ENCODE measurements at regions not wholly inside any gene's neighbourhood (a gene's known extent, or its start where the extent isn't known, plus 50 kb on each side); places are given as distances from the start of the nearest gene placed in this dataset.

DNA sequence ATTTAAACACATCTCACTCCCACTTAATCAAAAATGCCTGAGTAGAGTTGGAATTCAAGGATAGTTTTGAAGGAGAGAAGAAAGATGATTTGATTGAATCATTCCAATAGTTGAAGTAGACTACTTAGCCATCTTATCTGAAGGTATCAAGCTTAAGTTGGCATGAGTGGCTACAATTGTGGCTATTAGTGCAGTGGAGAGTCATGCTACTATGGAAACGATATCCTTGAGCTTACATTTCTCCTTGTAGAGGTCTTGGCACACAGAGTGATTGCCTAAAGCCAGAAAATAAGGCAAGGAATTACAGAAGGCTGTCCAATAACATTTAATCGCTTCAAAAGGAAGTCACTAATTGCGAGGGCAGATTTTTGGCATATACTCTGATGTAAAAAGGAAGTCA lies 1022.7 kb downstream of the IGSF11 start:
- DNase-seq = no peak

DNA sequence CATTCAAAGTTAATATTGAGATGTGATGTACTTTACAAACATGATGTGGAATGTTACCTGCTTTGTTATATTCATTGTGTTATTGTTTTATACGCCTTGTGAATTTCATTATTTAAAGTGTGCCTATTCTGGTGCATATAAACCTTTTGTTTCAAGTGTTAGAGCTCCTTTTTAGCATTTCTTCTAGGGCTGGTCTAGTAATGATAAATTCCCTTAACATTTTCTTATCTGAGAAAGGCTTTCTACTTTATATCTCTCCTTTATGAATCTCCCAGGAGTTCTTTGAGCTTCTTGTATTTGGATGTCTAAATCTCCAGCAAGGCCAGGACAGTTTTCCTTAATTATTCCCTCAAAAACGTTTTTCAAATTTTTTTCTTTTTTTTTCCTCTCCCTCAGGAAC lies 1005.6 kb downstream of the IGSF11 start:
- no peak for DNase-seq

DNA sequence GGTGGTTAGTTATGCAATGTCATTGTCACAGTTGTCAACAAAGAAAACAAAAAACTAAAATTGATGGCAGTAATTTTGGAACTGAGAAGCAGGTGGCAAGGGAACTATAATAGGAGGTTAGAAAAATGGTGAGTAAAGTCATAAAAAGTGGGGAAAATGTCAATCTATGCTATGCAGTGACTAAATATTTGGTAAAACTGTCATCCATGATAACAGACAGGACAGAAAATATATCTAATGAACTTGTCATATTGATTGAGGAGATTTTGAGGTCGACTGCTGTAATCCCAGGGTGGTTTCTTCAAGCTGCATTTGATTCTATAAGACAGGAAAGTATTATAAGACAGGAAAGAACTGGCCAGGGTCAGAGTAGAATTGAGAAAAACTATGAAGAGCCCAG lies 998.4 kb downstream of the IGSF11 start:
- DNase-seq = no peak

DNA sequence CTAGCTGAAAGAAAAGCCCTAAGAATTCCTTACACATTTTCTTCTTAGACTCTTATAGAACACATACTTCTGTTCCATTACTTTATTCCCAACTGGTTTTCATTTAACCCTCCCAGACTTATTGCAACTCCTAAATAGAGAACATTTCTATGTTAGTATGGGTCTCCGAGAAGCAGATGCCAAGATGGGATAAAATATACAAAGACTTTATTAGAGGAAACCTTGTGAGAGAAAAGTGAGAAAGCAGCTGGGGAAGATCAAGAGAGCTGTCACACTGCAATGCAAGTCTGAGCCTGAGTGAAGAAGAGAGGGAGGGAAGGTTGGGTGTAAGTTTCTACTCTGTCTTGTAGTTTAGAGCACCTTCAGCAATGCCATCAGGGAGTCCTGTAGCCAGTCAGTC lies 979.3 kb downstream of the IGSF11 start:
- no peak for DNase-seq

DNA sequence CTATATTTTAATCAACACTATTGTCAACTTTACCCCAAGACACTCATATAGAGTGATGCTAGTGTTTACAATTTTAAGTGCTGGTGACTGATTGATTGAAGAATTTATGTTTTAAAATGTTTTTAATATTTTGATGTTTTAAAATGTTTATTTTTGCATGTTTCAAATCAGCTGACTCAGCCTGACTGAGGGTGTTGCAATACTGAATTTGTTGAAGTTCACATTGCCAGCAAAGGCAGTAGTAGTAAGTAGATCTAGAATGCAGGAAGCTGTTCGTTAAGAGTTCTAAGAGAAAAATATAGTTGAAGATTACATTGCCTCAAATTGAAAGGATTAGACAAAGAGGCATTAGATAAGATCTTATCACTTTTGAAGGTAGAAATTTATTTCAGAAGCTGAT lies 977.6 kb downstream of the IGSF11 start:
- DNase-seq = no peak

DNA sequence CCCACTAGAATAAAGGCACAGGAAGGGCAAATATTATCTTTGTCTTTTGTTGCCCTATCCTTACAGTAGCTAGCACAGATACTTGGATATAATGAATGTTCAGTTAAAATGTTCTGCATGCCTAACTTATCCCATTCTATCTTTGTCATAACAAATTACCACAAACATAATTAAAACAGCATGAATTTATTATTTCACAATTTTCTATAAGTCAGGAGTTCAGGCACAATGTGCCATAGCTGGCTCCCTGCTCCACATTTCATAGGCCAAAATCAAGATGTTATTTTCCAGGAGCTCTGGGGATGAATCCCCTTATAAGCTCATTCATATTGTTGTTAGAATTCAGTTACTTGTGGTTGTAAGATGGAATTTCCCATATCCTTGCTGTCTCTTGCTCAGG lies 975.5 kb downstream of the IGSF11 start:
- no peak for DNase-seq

DNA sequence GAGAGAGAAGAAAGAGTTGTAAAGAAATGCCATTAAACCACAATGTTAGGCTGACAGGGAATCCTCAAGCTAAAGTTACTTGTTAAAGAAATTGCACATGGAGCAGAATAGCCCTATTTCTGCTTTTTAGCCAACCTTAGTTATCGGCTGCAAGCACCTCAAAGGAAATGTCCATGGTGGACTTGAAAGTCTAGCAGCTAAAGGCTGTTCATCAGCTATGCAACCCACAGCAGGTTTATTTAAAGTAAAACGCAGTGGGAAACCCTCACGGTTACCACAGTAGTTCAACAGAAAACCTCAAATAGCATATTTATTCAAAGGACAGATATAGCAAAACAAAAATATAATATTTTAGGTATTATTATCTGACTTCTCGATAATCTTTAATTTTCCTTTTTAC lies 967.2 kb downstream of the IGSF11 start:
- DNase-seq = no peak

DNA sequence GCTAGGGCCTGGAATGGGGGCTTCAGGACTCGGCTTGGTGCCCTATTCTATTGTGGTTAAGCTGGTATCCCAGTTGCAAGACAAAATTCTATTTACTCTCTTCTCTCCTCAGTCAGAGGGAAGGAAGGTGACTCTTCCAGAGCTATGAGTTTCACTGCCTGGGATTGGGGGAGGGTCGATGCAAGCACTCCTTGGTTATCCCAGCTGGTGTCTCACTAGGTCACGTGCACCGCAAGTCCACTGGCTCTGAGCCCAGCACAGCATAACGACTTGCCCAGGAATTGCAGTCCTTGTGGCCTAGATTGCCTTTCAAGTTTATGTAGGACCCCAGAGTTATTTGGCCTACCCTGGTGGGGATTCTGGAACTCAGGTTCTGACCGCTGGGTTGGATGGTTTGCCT lies 958.8 kb downstream of the IGSF11 start:
- DNase-seq = no peak

DNA sequence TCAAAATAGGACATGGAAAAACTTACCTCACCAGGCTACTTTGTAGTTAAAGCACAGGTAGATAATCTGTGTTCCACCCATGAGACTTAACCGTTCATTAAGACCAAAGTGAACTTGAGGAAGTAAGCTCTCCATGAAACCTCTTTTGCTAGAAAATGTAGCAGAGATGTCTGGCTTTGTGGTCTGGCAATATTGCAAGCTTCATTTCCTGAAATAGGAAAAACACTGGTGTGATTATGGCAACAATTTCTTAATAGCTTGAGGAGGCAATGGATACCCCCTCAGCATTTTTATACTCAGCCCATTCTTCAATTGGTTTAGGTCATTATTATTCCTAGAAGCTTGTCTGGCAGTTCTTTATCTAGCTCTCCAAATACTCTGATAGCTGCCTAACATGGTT lies 957.3 kb downstream of the IGSF11 start:
- DNase-seq = no peak

DNA sequence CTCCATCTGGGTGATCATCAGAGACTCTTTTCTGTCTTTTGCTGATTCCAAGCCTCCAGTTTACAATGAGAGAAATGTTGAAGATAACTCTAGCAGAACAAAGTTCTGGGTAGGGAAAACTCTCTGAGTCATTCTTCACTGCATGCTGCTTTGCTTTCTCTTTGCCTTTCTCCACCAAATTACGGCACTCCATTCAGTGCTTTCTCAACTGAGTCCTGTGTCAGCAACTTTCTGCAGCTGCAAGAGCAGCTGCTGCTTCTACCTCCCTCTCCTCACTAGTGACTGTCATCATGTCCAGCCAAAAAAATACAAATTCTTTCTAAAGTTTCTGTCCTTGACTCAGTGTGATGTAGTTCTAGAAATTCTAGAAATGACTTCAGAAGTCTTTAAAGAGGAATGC lies 953.8 kb downstream of the IGSF11 start:
- DNase-seq = no peak

DNA sequence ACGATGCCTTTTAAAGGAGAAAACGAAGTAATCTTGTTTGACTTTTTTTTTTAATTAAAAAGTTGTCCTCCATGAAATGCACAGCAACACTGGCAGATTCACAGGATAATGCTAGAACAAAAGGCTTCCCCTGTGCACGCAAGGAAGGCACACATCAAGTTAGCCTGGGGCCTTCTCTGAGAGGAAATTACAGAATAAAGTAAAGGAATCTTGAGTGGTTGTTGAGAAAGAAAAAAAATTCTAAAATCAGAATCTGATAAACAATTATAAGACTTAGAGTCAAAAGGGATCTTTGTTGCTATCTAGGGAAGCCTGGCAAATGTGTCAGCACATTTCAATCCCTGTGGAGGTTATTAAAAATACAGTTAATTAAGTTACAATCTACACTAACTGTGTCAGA lies 946.0 kb downstream of the IGSF11 start:
- DNase-seq = no peak

DNA sequence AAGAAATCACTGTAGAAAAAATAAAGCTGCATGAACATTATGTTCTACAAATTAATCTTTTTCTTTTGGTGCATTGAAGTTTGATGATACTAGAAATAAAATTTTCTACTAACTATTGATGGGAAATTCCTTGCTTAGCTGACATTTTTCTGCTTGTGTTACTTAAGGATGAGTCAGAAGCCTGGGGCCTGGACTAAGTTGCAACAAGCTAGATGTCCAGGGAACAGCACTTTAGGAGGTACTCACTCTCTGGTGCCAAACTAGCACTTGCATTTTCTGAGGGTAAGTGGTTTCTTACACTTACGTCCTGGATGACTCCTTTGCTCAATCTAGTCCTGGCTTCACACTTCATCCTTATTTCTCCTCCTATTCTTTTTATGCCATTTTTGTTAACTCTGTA lies 945.1 kb downstream of the IGSF11 start:
- no peak for DNase-seq

DNA sequence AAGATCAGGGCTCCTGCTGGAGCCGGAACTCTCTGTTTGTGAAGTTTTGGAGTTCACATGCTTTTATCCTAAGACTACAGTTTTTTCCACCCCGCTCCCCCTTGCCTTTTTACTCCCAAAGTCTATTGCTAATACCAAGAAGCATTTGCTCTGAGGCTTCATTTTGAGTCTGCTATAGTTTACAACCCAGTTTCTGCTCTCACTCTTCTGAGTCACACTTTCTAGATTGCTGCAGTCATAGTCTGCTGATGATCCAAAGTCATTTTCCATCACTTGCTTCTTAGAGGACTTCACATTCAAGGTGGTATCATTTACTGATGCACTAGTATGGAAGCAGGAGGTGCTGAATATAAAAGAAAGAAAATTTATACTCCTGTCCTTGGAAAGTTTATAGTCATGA lies 937.4 kb downstream of the IGSF11 start:
- DNase-seq = no peak

DNA sequence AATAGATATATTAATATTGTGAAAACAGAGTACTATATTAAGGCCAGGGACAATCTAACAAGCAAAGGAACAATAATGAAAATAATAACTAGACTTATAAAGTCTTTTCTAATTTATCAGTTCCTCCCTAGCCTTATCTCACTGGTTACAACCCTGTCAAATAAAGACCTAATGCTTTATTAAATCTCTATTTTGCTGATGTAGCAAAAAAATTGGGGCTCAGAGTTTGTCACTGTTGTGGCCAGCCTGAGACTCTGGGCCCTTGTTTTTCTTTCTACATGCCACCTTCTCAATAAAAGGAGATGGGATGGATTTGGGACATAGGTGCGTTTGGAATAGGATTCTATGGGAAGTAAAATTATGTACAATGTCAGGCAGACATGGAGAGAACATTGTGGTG lies 937.0 kb downstream of the IGSF11 start:
- no peak for DNase-seq

DNA sequence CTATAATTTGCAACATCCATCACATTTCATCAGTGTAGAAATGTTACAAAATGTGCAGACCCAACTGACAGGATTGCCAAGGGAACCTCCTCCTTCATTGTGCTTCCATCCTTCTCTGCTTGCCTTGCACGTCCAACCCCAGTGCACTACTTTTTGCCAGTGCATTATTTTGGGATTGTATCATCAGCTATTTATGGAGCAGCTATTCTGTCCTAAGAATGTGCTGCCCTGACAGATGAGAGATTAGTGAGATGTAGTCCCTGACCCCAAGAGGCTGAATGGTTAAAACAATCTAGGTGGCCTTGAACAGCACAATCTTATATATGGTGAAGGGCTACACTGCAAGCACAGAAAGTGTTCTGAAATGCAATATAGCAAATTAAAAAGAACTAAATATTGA lies 935.8 kb downstream of the IGSF11 start:
- no peak for DNase-seq

DNA sequence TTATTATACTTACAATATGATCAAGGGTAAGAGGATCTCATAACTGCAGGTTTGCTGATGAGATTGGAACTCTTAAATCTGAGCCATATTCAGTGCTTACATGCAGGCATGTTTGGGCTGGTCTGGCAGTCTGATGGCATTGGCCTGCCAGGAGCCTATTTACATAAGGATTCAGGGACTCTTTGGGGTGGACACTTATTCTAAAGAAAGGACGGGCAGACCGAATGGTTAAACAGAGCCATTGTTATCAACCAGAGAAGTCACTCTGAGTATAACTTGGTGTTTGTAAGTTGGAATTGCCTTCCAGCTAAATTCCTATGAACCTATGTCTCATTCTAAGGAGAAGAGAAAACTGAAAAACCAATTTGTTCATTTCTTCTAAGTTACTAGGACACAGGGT lies 932.8 kb downstream of the IGSF11 start:
- no peak for DNase-seq

DNA sequence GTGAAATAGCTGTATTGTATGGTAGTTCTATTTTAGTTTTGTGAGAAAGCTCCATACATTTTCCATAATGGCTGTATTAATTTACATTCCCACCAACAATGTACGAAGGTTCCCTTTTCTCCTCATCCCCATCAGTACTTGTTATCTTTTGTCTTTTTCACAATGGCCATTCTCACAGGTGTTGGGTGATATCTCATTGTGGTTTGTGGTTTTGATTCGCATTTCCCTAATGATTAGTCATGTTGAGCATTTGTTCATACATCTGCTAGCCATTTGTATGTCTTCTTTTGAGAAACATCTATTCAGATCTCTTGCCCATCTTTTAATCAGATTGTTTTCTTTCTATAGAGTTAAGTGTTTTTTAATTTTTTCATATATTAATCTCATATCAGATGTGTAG lies 931.9 kb downstream of the IGSF11 start:
- DNase-seq = no peak

DNA sequence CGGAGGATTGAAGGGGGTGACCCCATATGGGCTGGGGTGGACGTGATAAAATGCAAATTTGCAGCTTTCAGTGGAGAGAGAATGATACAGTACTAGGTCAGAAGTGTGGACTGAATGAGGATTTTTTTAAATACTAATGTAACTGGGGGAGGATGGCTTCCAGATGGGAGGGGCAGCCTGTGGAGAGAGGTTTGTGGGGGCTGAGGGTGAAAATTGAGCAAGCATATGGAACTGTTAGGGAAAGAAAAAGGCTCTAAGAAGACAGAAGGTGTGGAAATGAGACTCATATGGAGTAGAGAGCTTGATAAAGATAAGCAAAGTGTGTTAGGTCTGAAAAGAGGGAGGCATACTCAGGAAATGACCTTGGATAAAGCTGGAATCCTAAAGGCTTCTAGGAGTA lies 926.4 kb downstream of the IGSF11 start:
- DNase-seq = no peak

DNA sequence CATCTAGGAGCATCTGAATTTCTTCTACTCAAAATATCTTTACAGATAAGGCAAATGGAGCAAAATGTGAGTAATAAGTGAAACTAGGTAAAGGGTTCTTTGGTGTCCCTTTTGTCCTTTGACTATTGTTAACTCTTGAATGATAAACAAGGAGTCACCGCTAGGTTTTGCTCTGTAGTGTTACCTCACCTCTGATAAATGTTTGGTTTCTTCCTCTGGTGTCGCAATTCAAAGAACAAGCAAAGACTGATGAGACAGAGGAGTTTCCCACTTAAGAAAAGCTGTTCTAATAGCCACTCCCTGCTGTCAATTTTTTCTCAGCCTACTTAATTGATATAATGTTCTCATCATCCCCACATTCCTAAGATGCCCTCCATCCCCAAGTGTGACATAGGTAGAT lies 925.9 kb downstream of the IGSF11 start:
- no peak for DNase-seq

DNA sequence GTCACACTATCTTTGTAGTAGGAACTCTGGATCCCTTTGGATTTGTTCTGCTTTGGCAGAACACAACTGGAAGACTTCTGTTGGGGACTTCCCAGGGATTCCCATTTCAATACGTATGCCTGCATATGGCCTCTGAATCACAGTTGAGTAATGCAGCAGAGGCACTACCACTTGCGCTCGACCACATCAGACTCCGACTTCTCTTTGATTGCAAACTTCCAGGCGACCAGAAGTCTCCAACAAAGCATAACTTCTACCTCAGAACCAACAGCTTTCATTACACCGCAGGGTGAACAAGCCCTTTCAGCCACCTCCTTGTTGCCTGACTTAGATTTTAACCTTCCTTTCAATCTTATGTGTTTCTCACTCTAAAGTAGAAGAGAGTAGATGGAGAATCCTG lies 924.4 kb downstream of the IGSF11 start:
- no peak for DNase-seq

DNA sequence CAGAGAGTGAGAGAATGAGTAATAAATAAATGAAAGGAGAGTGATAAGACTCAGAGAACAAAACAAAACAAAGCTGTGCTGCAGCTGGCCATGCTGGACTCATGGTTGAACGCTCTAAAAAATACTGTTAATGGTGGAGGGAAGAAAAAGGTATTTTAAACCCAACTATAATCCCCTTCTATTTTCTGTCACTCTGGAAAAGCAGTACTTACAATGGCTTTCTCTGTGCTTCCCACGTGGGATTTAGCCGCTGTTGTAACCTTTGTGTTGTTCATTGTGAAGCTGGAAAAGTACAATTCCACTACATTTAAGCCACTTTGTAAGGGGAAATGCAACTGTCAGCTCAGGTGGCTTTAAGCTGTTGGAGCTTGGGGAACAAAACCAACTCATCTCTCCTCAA lies 917.7 kb downstream of the IGSF11 start:
- no peak for DNase-seq

DNA sequence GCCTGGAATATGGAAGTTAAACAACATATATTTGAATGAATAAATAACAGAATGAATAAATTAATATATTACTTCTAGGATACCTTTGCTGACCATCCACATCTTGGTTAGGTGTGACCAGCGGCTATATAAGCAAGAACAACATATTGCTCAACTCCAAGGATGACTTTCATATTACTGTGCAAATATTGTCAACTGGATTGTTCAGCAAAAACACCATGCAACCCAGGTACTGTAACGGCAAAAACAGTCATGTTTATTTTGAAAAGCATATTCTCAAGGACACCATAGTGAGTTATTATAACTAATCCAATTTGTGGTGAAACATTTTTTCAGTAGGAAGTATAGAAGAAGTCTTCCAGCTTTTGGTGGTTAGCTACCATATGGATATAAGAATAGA lies 907.9 kb downstream of the IGSF11 start:
- no peak for DNase-seq

DNA sequence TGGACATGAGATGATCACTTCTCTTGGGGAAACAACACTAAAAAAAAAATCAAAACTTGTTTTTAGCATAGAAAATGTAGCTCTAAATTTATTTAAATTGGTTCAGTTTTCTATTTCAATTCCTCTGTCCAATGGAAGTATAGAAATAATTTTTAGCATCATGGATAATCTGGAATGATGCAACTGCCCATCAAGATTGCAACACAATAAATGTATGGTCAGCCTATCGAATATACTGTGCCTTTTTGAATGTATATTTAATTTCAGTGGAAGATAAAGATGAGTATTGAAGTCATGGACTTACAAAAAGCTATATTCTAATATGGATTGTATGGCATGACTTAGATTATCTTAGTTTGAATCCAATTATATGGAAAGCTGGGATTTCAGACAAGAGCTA lies 906.7 kb downstream of the IGSF11 start:
- no peak for DNase-seq

DNA sequence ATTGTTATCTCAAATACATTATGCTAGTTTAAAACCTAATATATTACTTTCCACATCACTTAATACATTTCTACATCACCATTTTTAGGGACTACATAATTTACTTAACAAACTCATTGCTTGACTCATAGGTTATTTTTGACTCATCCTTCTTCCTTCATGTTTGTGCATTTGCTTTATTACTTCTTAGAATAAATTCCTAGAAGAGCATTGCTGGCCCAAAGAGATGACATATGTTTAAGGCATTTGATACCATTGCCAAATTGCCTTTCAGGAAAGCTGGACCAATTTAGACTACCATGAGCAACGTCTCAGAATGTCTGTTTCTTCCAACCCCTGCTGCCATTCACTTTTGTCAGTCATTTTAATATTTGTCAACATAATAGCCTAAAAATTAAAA lies 905.8 kb downstream of the IGSF11 start:
- no peak for DNase-seq

DNA sequence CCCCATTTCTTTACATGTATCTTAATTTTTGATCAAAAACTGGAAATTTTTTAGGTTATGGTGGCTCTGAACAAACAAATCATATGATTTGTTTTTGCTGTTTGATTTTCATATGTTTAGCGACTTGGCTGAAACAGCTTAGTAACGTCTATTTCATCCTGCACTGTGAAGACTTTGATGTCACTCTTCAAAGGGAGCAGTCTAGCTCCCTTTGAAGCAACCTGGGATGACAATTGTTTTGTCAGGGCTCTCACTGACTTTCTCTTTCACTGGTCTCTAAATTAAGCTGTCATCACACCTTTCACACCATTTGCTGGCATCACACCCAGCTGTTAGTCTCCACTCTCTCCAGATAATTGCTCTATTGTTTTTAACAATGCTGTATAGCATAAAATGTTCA lies 896.9 kb downstream of the IGSF11 start:
- DNase-seq = no peak

DNA sequence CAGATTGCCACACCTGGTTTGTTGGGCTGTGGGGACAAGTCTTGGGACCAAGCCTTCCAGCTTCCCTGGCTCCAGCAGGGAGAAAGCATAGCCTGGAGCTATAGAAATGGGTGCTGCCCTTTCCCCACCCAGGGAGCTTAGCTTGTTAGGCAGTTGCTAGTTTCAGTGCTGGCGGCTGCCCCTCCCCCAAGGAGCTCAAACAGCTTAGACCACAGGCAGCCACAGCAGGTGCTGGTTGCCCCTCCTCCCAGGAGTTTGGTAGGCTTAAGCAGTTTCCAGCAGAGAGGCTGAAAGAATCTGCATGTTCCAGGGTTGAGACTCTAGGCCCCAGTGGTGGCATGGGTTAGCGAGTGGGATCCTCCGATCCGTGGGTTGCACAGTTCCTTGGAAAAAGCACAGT lies 889.7 kb downstream of the IGSF11 start:
- no peak for DNase-seq
